ENCODE measurements at regions not wholly inside any gene's neighbourhood (a gene's known extent, or its start where the extent isn't known, plus 50 kb on each side); places are given as distances from the start of the nearest gene placed in this dataset.

DNA sequence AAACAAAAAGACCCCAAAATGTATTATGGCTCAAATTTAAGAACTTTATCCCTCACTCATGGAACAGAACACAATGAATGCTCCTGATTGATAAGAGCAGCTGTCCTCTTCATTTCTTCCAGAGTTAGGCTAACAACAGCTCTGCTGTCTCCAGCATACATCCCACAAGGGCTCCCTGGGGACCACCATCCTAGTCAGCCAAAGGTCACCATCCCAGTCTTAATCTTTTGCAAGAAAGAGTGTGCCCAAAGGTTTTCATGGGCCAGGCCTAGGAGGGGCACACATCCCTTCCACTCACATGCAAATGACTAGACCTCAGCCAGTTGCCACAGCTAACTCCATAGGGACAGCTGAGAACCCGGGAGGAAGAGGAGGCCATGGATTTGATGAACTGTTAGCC is 555.3 kb downstream of the BUD13 start:
- TF ChIP-seq CTCF (conservative IDR thresholded peaks at IDR 0.05), result no peak
- Mint-ChIP-seq H3K4me1 (peaks cover 15% of the 10 kb centered on the region), H3K4me3 (no peak overlapping the region), H3K27ac (ENCODE audit: unreplicated experiment) (no peak overlapping the region), H3K36me3 (ENCODE audit: low read depth) (peaks cover 2% of the 10 kb centered on the region), H3K27me3 (ENCODE audit: low read depth) (no peaks in the 10 kb centered on the region), H3K9me3 (peaks cover 11% of the 10 kb centered on the region)
- no peak for DNase-seq (ENCODE audit: low read depth, low spot score)

GRCh38 chr11:116217006-116217405 is 555.8 kb downstream of the BUD13 start:
- peaks cover 2% of the 10 kb centered on the region for H3K36me3 Mint-ChIP-seq (ENCODE audit: low read depth)
- H3K4me3 Mint-ChIP-seq, result no peak overlapping the region
- no peaks in the 10 kb centered on the region for H3K27me3 Mint-ChIP-seq (ENCODE audit: low read depth)
- no peak for DNase-seq (ENCODE audit: low read depth, low spot score)
- no peak overlapping the region for H3K27ac Mint-ChIP-seq (ENCODE audit: unreplicated experiment)
- no peak for TF ChIP-seq CTCF (conservative IDR thresholded peaks at IDR 0.05)
- H3K4me1 Mint-ChIP-seq, result peaks cover 14% of the 10 kb centered on the region
- H3K9me3 Mint-ChIP-seq, result peaks cover 11% of the 10 kb centered on the region

- TF ChIP-seq CTCF (conservative IDR thresholded peaks at IDR 0.05), result peak; percentile 39
- Mint-ChIP-seq H3K27me3 (ENCODE audit: low read depth) (no peaks in the 10 kb centered on the region), H3K9me3 (peaks cover 11% of the 10 kb centered on the region), H3K27ac (ENCODE audit: unreplicated experiment) (no peak overlapping the region), H3K36me3 (ENCODE audit: low read depth) (peaks cover 2% of the 10 kb centered on the region), H3K4me1 (peaks cover 5% of the 10 kb centered on the region), H3K4me3 (no peak overlapping the region)
- DNase-seq (ENCODE audit: low read depth, low spot score), result no peak
Observed at GRCh38 chr11:116215471-116216113, 557.2 kb downstream of the BUD13 start.

GRCh38 chr11:116211147-116211546 is 561.6 kb downstream of the BUD13 start:
- no peaks in the 10 kb centered on the region for H3K9me3 Mint-ChIP-seq
- no peaks in the 10 kb centered on the region for H3K36me3 Mint-ChIP-seq (ENCODE audit: low read depth)
- no peak overlapping the region for H3K4me3 Mint-ChIP-seq
- peaks cover 10% of the 10 kb centered on the region for H3K4me1 Mint-ChIP-seq
- no peak for DNase-seq (ENCODE audit: low read depth, low spot score)
- H3K27ac Mint-ChIP-seq (ENCODE audit: unreplicated experiment), result no peak overlapping the region
- no peaks in the 10 kb centered on the region for H3K27me3 Mint-ChIP-seq (ENCODE audit: low read depth)
- TF ChIP-seq CTCF (conservative IDR thresholded peaks at IDR 0.05), result no peak

GRCh38 chr11:116210663-116211062 is 562.1 kb downstream of the BUD13 start:
- Mint-ChIP-seq H3K4me1 (peaks cover 10% of the 10 kb centered on the region), H3K36me3 (ENCODE audit: low read depth) (no peaks in the 10 kb centered on the region), H3K4me3 (no peak overlapping the region), H3K9me3 (no peaks in the 10 kb centered on the region), H3K27ac (ENCODE audit: unreplicated experiment) (no peak overlapping the region), H3K27me3 (ENCODE audit: low read depth) (no peaks in the 10 kb centered on the region)
- DNase-seq (ENCODE audit: low read depth, low spot score), result no peak
- TF ChIP-seq CTCF (conservative IDR thresholded peaks at IDR 0.05), result no peak
